ENCODE measurements at regions not wholly inside any gene's neighbourhood (a gene's known extent, or its start where the extent isn't known, plus 50 kb on each side); places are given as distances from the start of the nearest gene placed in this dataset.

- ChIA-PET CTCF (no interaction called here), RAD21 (ENCODE audit: low non-redundant PET in 1 of 2, low total read pairs in 2 of 2, uncharacterized antibody in 2 of 2, unreplicated experiment in 2 of 2) (no interaction called here), POLR2A (no interaction called here)
- intact Hi-C loops (cut with micrococcal nuclease), result no loop called here
- no peak overlapping the region for H3K9ac ChIP-seq (ENCODE audit: low read length)
- no peaks in the 10 kb centered on the region for H3K9me2 ChIP-seq (ENCODE audit: insufficient read depth)
- no peak overlapping the region for H3K4me3 ChIP-seq (replicated peaks in 1 of 2; ENCODE audit: low read depth in 1 of 2, low read length in 2 of 2)
- no peaks in the 10 kb centered on the region for H4K20me1 ChIP-seq (ENCODE audit: insufficient read depth)
- BruUV-seq (replicated peaks), result no TSS peak
- H3K27ac ChIP-seq (ENCODE audit: low read depth, low read length), result no peak overlapping the region
- no peak for ATAC-seq
- no peaks in the 10 kb centered on the region for H3K36me3 ChIP-seq (ENCODE audit: control insufficient read depth in 1 of 2, insufficient read depth in 2 of 2, low read length in 2 of 2)
- DNase-seq (ENCODE audit: low read depth, low spot score), result no peak
- H3K27me3 ChIP-seq (ENCODE audit: insufficient read depth, low read length), result no peaks in the 10 kb centered on the region
- no peaks in the 10 kb centered on the region for H3K9me3 ChIP-seq (ENCODE audit: control insufficient read depth in 1 of 2, insufficient read depth in 1 of 2, low read depth in 1 of 2, low read length in 2 of 2)
- H3K4me1 ChIP-seq (ENCODE audit: control insufficient read depth in 1 of 2, insufficient read depth in 2 of 2, low read length in 2 of 2), result no peaks in the 10 kb centered on the region
- no peak for TF ChIP-seq CTCF (IDR thresholded peaks at IDR 0.05 in 2 of 3, conservative IDR thresholded peaks at IDR 0.05 in 1 of 3; ENCODE audit: borderline replicate concordance in 1 of 3, insufficient read depth in 1 of 3, low read depth in 2 of 3, low read length in 2 of 3)
- TF ChIP-seq TCF7L2 (IDR thresholded peaks at IDR 0.05; ENCODE audit: borderline replicate concordance, extremely low read depth, insufficient read depth, insufficient read length), result no peak
- no peak for TF ChIP-seq ZFX (IDR thresholded peaks at IDR 0.05)
- H3K4me2 ChIP-seq (ENCODE audit: low read length), result no peak overlapping the region
- no peaks in the 10 kb centered on the region for H3K79me2 ChIP-seq (ENCODE audit: insufficient read depth, low read length)
- H2AFZ ChIP-seq (ENCODE audit: low read depth, low read length, poor library complexity, severe bottlenecking), result no peak overlapping the region
Measured at GRCh38 chr4:13093170-13093569, 391.0 kb downstream of the RAB28 start.

GRCh38 chr4:13092702-13093101 lies 391.4 kb downstream of the RAB28 start:
- Histone ChIP-seq H4K20me1 (ENCODE audit: insufficient read depth) (no peaks in the 10 kb centered on the region), H3K27ac (ENCODE audit: low read depth, low read length) (no peak overlapping the region), H3K4me3 (replicated peaks in 1 of 2; ENCODE audit: low read depth in 1 of 2, low read length in 2 of 2) (no peak overlapping the region), H3K9me3 (ENCODE audit: control insufficient read depth in 1 of 2, insufficient read depth in 1 of 2, low read depth in 1 of 2, low read length in 2 of 2) (no peaks in the 10 kb centered on the region), H3K27me3 (ENCODE audit: insufficient read depth, low read length) (no peaks in the 10 kb centered on the region), H3K9ac (ENCODE audit: low read length) (no peak overlapping the region), H3K4me2 (ENCODE audit: low read length) (no peak overlapping the region), H3K36me3 (ENCODE audit: control insufficient read depth in 1 of 2, insufficient read depth in 2 of 2, low read length in 2 of 2) (no peaks in the 10 kb centered on the region), H3K4me1 (ENCODE audit: control insufficient read depth in 1 of 2, insufficient read depth in 2 of 2, low read length in 2 of 2) (no peaks in the 10 kb centered on the region), H2AFZ (ENCODE audit: low read depth, low read length, poor library complexity, severe bottlenecking) (no peak overlapping the region), H3K9me2 (ENCODE audit: insufficient read depth) (no peaks in the 10 kb centered on the region), H3K79me2 (ENCODE audit: insufficient read depth, low read length) (no peaks in the 10 kb centered on the region)
- no peak for DNase-seq (ENCODE audit: low read depth, low spot score)
- ChIA-PET POLR2A (no interaction called here), RAD21 (ENCODE audit: low non-redundant PET in 1 of 2, low total read pairs in 2 of 2, uncharacterized antibody in 2 of 2, unreplicated experiment in 2 of 2) (no interaction called here), CTCF (no interaction called here)
- intact Hi-C loops (cut with micrococcal nuclease), result no loop called here
- no peak for TF ChIP-seq FOSL1 (IDR thresholded peaks at IDR 0.05; ENCODE audit: low read depth)
- no peak for TF ChIP-seq ZNF274 (IDR thresholded peaks at IDR 0.05; ENCODE audit: low read depth, low read length)
- TF ChIP-seq RAD21 (IDR thresholded peaks at IDR 0.05; ENCODE audit: low read depth), result no peak
- no peak for TF ChIP-seq REST (IDR thresholded peaks at IDR 0.05; ENCODE audit: low read depth)
- ATAC-seq, result no peak
- BruUV-seq (replicated peaks), result no TSS peak
